ENCODE measurements at regions not wholly inside any gene's neighbourhood (a gene's known extent, or its start where the extent isn't known, plus 50 kb on each side); places are given as distances from the start of the nearest gene placed in this dataset.

- Mint-ChIP-seq H3K9me3 (peaks cover 0 to 9% (median 3%) of the 10 kb centered on the region in 7 donors), H3K27me3 (peaks cover 13% of the 10 kb centered on the region), H3K4me3 (no peak overlapping the region), H3K36me3 (no peaks in the 10 kb centered on the region), H3K27ac (no peak overlapping the region), H3K4me1 (no peaks in the 10 kb centered on the region)
- no peak for DNase-seq
- ATAC-seq (ENCODE audit: low read depth in 2 of 2) = no peak
- Histone ChIP-seq H3K4me3 (ENCODE audit: low read depth, low read length) (no peak overlapping the region), H3K27ac (ENCODE audit: insufficient read depth, low read length, poor library complexity, severe bottlenecking) (no peak overlapping the region), H3K4me1 (ENCODE audit: control insufficient read depth, insufficient read depth, low read length, poor library complexity, severe bottlenecking) (no peaks in the 10 kb centered on the region), H3K36me3 (ENCODE audit: control insufficient read depth, insufficient read depth, low read length) (no peaks in the 10 kb centered on the region), H3K27me3 (ENCODE audit: control insufficient read depth, insufficient read depth, low read length) (no peaks in the 10 kb centered on the region), H3K9me3 (ENCODE audit: control insufficient read depth in 2 of 2, low read length in 2 of 2) (peaks cover 0 to 8% of the 10 kb centered on the region in 2 experiments)
Measured at GRCh38 chr13:73508841-73509240, 450.0 kb downstream of the KLF5 start.

- no peak overlapping the region for H3K4me3 Mint-ChIP-seq
- no peak overlapping the region for H3K27ac ChIP-seq (ENCODE audit: insufficient read depth, low read length, poor library complexity, severe bottlenecking)
- peaks cover 0 to 4% (median 0%) of the 10 kb centered on the region in 7 donors for H3K9me3 Mint-ChIP-seq
- no peak for ATAC-seq (ENCODE audit: low read depth in 2 of 2)
- DNase-seq = no peak
- no peaks in the 10 kb centered on the region for H3K4me1 ChIP-seq (ENCODE audit: control insufficient read depth, insufficient read depth, low read length, poor library complexity, severe bottlenecking)
- no peaks in the 10 kb centered on the region for H3K27me3 Mint-ChIP-seq
- H3K4me3 ChIP-seq (ENCODE audit: low read depth, low read length) = no peak overlapping the region
- H3K36me3 Mint-ChIP-seq = no peaks in the 10 kb centered on the region
- H3K36me3 ChIP-seq (ENCODE audit: control insufficient read depth, insufficient read depth, low read length) = no peaks in the 10 kb centered on the region
- no peaks in the 10 kb centered on the region for H3K4me1 Mint-ChIP-seq
- H3K27me3 ChIP-seq (ENCODE audit: control insufficient read depth, insufficient read depth, low read length) = no peaks in the 10 kb centered on the region
- H3K9me3 ChIP-seq (ENCODE audit: control insufficient read depth in 2 of 2, low read length in 2 of 2) = no peaks in the 10 kb centered on the region
- H3K27ac Mint-ChIP-seq = no peak overlapping the region
Measured at GRCh38 chr13:73505376-73505890, 446.6 kb downstream of the KLF5 start.

GRCh38 chr13:73499695-73500094, 440.9 kb downstream of the KLF5 start:
- Histone ChIP-seq H3K4me1 (ENCODE audit: control insufficient read depth, insufficient read depth, low read length, poor library complexity, severe bottlenecking) (no peaks in the 10 kb centered on the region), H3K27me3 (ENCODE audit: control insufficient read depth, insufficient read depth, low read length) (no peaks in the 10 kb centered on the region), H3K27ac (ENCODE audit: insufficient read depth, low read length, poor library complexity, severe bottlenecking) (no peak overlapping the region), H3K9me3 (ENCODE audit: control insufficient read depth in 2 of 2, low read length in 2 of 2) (no peaks in the 10 kb centered on the region), H3K4me3 (ENCODE audit: low read depth, low read length) (no peak overlapping the region), H3K36me3 (ENCODE audit: control insufficient read depth, insufficient read depth, low read length) (no peaks in the 10 kb centered on the region)
- Mint-ChIP-seq H3K4me1 (no peaks in the 10 kb centered on the region), H3K4me3 (no peak overlapping the region), H3K9me3 (no peaks in the 10 kb centered on the region), H3K36me3 (no peaks in the 10 kb centered on the region), H3K27me3 (peaks cover 4% of the 10 kb centered on the region), H3K27ac (no peak overlapping the region)
- no peak for ATAC-seq (ENCODE audit: low read depth in 2 of 2)
- no peak for DNase-seq

GRCh38 chr13:73497430-73497829, 438.6 kb downstream of the KLF5 start:
- no peaks in the 10 kb centered on the region for H3K9me3 Mint-ChIP-seq
- no peak overlapping the region for H3K4me3 Mint-ChIP-seq
- no peaks in the 10 kb centered on the region for H3K9me3 ChIP-seq (ENCODE audit: control insufficient read depth in 2 of 2, low read length in 2 of 2)
- no peak overlapping the region for H3K4me3 ChIP-seq (ENCODE audit: low read depth, low read length)
- H3K4me1 Mint-ChIP-seq = no peaks in the 10 kb centered on the region
- no peak overlapping the region for H3K27ac Mint-ChIP-seq
- no peak overlapping the region for H3K27ac ChIP-seq (ENCODE audit: insufficient read depth, low read length, poor library complexity, severe bottlenecking)
- no peaks in the 10 kb centered on the region for H3K36me3 ChIP-seq (ENCODE audit: control insufficient read depth, insufficient read depth, low read length)
- H3K4me1 ChIP-seq (ENCODE audit: control insufficient read depth, insufficient read depth, low read length, poor library complexity, severe bottlenecking) = no peaks in the 10 kb centered on the region
- DNase-seq (no peak), ATAC-seq (ENCODE audit: low read depth in 2 of 2) (no peak)
- no peaks in the 10 kb centered on the region for H3K27me3 ChIP-seq (ENCODE audit: control insufficient read depth, insufficient read depth, low read length)
- no peaks in the 10 kb centered on the region for H3K36me3 Mint-ChIP-seq
- peaks cover 4% of the 10 kb centered on the region for H3K27me3 Mint-ChIP-seq

- H3K36me3 Mint-ChIP-seq = no peaks in the 10 kb centered on the region
- H3K27me3 Mint-ChIP-seq = peaks cover 4% of the 10 kb centered on the region
- no peak overlapping the region for H3K4me3 ChIP-seq (ENCODE audit: low read depth, low read length)
- no peaks in the 10 kb centered on the region for H3K4me1 Mint-ChIP-seq
- no peaks in the 10 kb centered on the region for H3K9me3 Mint-ChIP-seq
- H3K4me3 Mint-ChIP-seq = no peak overlapping the region
- no peak overlapping the region for H3K27ac Mint-ChIP-seq
- no peaks in the 10 kb centered on the region for H3K9me3 ChIP-seq (ENCODE audit: control insufficient read depth in 2 of 2, low read length in 2 of 2)
- H3K27me3 ChIP-seq (ENCODE audit: control insufficient read depth, insufficient read depth, low read length) = no peaks in the 10 kb centered on the region
- DNase-seq (no peak), ATAC-seq (ENCODE audit: low read depth in 2 of 2) (no peak)
- no peaks in the 10 kb centered on the region for H3K36me3 ChIP-seq (ENCODE audit: control insufficient read depth, insufficient read depth, low read length)
- no peak overlapping the region for H3K27ac ChIP-seq (ENCODE audit: insufficient read depth, low read length, poor library complexity, severe bottlenecking)
- no peaks in the 10 kb centered on the region for H3K4me1 ChIP-seq (ENCODE audit: control insufficient read depth, insufficient read depth, low read length, poor library complexity, severe bottlenecking)
Measured at GRCh38 chr13:73496711-73497110, 437.9 kb downstream of the KLF5 start.

- DNase-seq (no peak), ATAC-seq (ENCODE audit: low read depth in 2 of 2) (no peak)
- H3K4me3 ChIP-seq (ENCODE audit: low read depth, low read length) = no peak overlapping the region
- Mint-ChIP-seq H3K9me3 (peaks cover 0 to 4% (median 0%) of the 10 kb centered on the region in 7 donors), H3K27ac (no peak overlapping the region), H3K27me3 (no peaks in the 10 kb centered on the region), H3K4me1 (no peaks in the 10 kb centered on the region), H3K36me3 (no peaks in the 10 kb centered on the region), H3K4me3 (no peak overlapping the region)
- H3K9me3 ChIP-seq (ENCODE audit: control insufficient read depth in 2 of 2, low read length in 2 of 2) = no peaks in the 10 kb centered on the region
- H3K27me3 ChIP-seq (ENCODE audit: control insufficient read depth, insufficient read depth, low read length) = no peaks in the 10 kb centered on the region
- no peaks in the 10 kb centered on the region for H3K4me1 ChIP-seq (ENCODE audit: control insufficient read depth, insufficient read depth, low read length, poor library complexity, severe bottlenecking)
- no peaks in the 10 kb centered on the region for H3K36me3 ChIP-seq (ENCODE audit: control insufficient read depth, insufficient read depth, low read length)
- H3K27ac ChIP-seq (ENCODE audit: insufficient read depth, low read length, poor library complexity, severe bottlenecking) = no peak overlapping the region
Measured at GRCh38 chr13:73492811-73493210, 434.0 kb downstream of the KLF5 start.

GRCh38 chr13:73482556-73482955, 423.8 kb downstream of the KLF5 start:
- no peaks in the 10 kb centered on the region for H3K4me1 ChIP-seq (ENCODE audit: control insufficient read depth, insufficient read depth, low read length, poor library complexity, severe bottlenecking)
- H3K4me3 ChIP-seq (ENCODE audit: low read depth, low read length) = no peak overlapping the region
- Mint-ChIP-seq H3K36me3 (no peaks in the 10 kb centered on the region), H3K4me1 (no peaks in the 10 kb centered on the region), H3K27me3 (no peaks in the 10 kb centered on the region), H3K4me3 (no peak overlapping the region), H3K27ac (no peak overlapping the region), H3K9me3 (peaks cover 0 to 3% (median 0%) of the 10 kb centered on the region in 7 donors)
- ATAC-seq (ENCODE audit: low read depth in 2 of 2) = no peak
- no peaks in the 10 kb centered on the region for H3K27me3 ChIP-seq (ENCODE audit: control insufficient read depth, insufficient read depth, low read length)
- no peak overlapping the region for H3K27ac ChIP-seq (ENCODE audit: insufficient read depth, low read length, poor library complexity, severe bottlenecking)
- H3K36me3 ChIP-seq (ENCODE audit: control insufficient read depth, insufficient read depth, low read length) = no peaks in the 10 kb centered on the region
- no peaks in the 10 kb centered on the region for H3K9me3 ChIP-seq (ENCODE audit: control insufficient read depth in 2 of 2, low read length in 2 of 2)
- no peak for DNase-seq

GRCh38 chr13:73481886-73482445, 423.2 kb downstream of the KLF5 start:
- Histone ChIP-seq H3K27me3 (ENCODE audit: control insufficient read depth, insufficient read depth, low read length) (no peaks in the 10 kb centered on the region), H3K9me3 (ENCODE audit: control insufficient read depth in 2 of 2, low read length in 2 of 2) (no peaks in the 10 kb centered on the region), H3K27ac (ENCODE audit: insufficient read depth, low read length, poor library complexity, severe bottlenecking) (no peak overlapping the region), H3K36me3 (ENCODE audit: control insufficient read depth, insufficient read depth, low read length) (no peaks in the 10 kb centered on the region), H3K4me3 (ENCODE audit: low read depth, low read length) (no peak overlapping the region), H3K4me1 (ENCODE audit: control insufficient read depth, insufficient read depth, low read length, poor library complexity, severe bottlenecking) (no peaks in the 10 kb centered on the region)
- Mint-ChIP-seq H3K9me3 (peaks cover 0 to 3% (median 0%) of the 10 kb centered on the region in 7 donors), H3K27ac (no peak overlapping the region), H3K4me1 (no peaks in the 10 kb centered on the region), H3K36me3 (no peaks in the 10 kb centered on the region), H3K4me3 (no peak overlapping the region), H3K27me3 (no peaks in the 10 kb centered on the region)
- ATAC-seq (ENCODE audit: low read depth in 2 of 2) (no peak), DNase-seq (no peak)

Measured in CD4-positive, CD25-positive, alpha-beta regulatory T cell (primary cell).